Natural killer cell treated with Interleukin-12 subunit alpha and Interleukin-12 subunit beta and Interleukin-15 and Interleukin-18, amount 100 ng/mL, for 72 hours (primary cell): ENCODE measurements at regions not wholly inside any gene's neighbourhood (a gene's known extent, or its start where the extent isn't known, plus 50 kb on each side); places are given as distances from the start of the nearest gene placed in this dataset.
"Not testable (repeated sequence)": the region's sequence is repeated elsewhere in the genome, so short reads cannot be mapped to it uniquely, and the experiment has no call there.

Source experiments
- ATAC-seq, 2 donors: fragments of 150-1000 bp; cut with Tn5 transposase in 1 of 2; sonication (Bioruptor Pico), chemical (Tn5 transposase) in 1 of 2; 2 replicates each; pipeline ENCODE4 v1.10.0; 2021
- DNase-seq: peaks from one replicate; pipeline ENCODE4 v3.0.0; 2022; ENCODE audit warnings: low spot score
- H3K27ac Mint-ChIP-seq, 2 donors: 1 replicate in 1 of 2; 2 replicates in 1 of 2; pipeline ENCODE4 v1.8.0; 2022; ENCODE audit warnings: mixed read lengths in 2 of 2, mild to moderate bottlenecking in 1 of 2, moderate library complexity in 1 of 2
- H3K27me3 Mint-ChIP-seq, 2 donors: 1 replicate in 1 of 2; 2 replicates in 1 of 2; pipeline ENCODE4 v1.8.0; 2022; ENCODE audit warnings: mixed read lengths in 2 of 2
- H3K36me3 Mint-ChIP-seq: one replicate; pipeline ENCODE4 v1.8.0; 2022; ENCODE audit warnings: mixed read lengths
- H3K4me1 Mint-ChIP-seq, 2 donors: 1 replicate in 1 of 2; 2 replicates in 1 of 2; pipeline ENCODE4 v1.8.0; 2022; ENCODE audit warnings: low read depth in 2 of 2, mixed read lengths in 2 of 2, mild to moderate bottlenecking in 1 of 2
- H3K4me3 Mint-ChIP-seq: one replicate; pipeline ENCODE4 v1.8.0; 2022; ENCODE audit warnings: mixed read lengths
- H3K9me3 Mint-ChIP-seq: 2 replicates; pipeline ENCODE4 v1.8.0; 2022; ENCODE audit warnings: mixed read lengths

GRCh38 chr7:156006876-156007275, 194.6 kb upstream of the SHH start:
- not testable (repeated sequence) for H3K4me1 Mint-ChIP-seq, H3K4me3 Mint-ChIP-seq, DNase-seq, H3K36me3 Mint-ChIP-seq, H3K9me3 Mint-ChIP-seq, H3K27ac Mint-ChIP-seq, ATAC-seq, H3K27me3 Mint-ChIP-seq

- no peaks in the 10 kb centered on the region for H3K4me1 Mint-ChIP-seq
- H3K36me3 Mint-ChIP-seq: no peaks in the 10 kb centered on the region
These were observed 193.8 kb upstream of the SHH start for GRCh38 chr7:156006024-156006423.

GRCh38 chr7:156005202-156005691, 193.0 kb upstream of the SHH start:
- no peaks in the 10 kb centered on the region for H3K27me3 Mint-ChIP-seq
- no peak overlapping the region for H3K4me3 Mint-ChIP-seq
- no peaks in the 10 kb centered on the region for H3K36me3 Mint-ChIP-seq
- ATAC-seq: peak in 1 of 2 donors; percentile 13
- H3K4me1 Mint-ChIP-seq: no peaks in the 10 kb centered on the region
- DNase-seq: peak; percentile 45
- H3K9me3 Mint-ChIP-seq: no peaks in the 10 kb centered on the region
- H3K27ac Mint-ChIP-seq: no peak overlapping the region

More at GRCh38 chr7:156006024-156006423, 193.8 kb upstream of the SHH start:
- H3K27me3 Mint-ChIP-seq: no peaks in the 10 kb centered on the region
- no peak for ATAC-seq
- no peak overlapping the region for H3K27ac Mint-ChIP-seq
- H3K9me3 Mint-ChIP-seq: no peaks in the 10 kb centered on the region
- DNase-seq: no peak
- H3K4me3 Mint-ChIP-seq: no peak overlapping the region

- DNase-seq: no peak
- Mint-ChIP-seq H3K9me3 (no peaks in the 10 kb centered on the region), H3K27me3 (no peaks in the 10 kb centered on the region)
These were observed 192.3 kb upstream of the SHH start for GRCh38 chr7:156004265-156005201.

GRCh38 chr7:156003220-156004162, 191.2 kb upstream of the SHH start:
- Mint-ChIP-seq H3K36me3 (no peaks in the 10 kb centered on the region), H3K4me1 (no peaks in the 10 kb centered on the region), H3K27me3 (no peaks in the 10 kb centered on the region), H3K27ac (no peak overlapping the region), H3K4me3 (no peak overlapping the region), H3K9me3 (no peaks in the 10 kb centered on the region)
- ATAC-seq: no peak
- DNase-seq: no peak

More at GRCh38 chr7:156004265-156005201, 192.3 kb upstream of the SHH start:
- H3K27ac Mint-ChIP-seq: no peak overlapping the region
- no peaks in the 10 kb centered on the region for H3K4me1 Mint-ChIP-seq
- H3K36me3 Mint-ChIP-seq: no peaks in the 10 kb centered on the region
- no peak overlapping the region for H3K4me3 Mint-ChIP-seq
- ATAC-seq: peak in 1 of 2 donors; percentile 26

GRCh38 chr7:156002362-156003066, 190.3 kb upstream of the SHH start:
- no peak for ATAC-seq
- no peaks in the 10 kb centered on the region for H3K36me3 Mint-ChIP-seq
- H3K27me3 Mint-ChIP-seq: peaks cover 0 to 3% of the 10 kb centered on the region in 2 donors
- no peak for DNase-seq
- no peaks in the 10 kb centered on the region for H3K4me1 Mint-ChIP-seq
- H3K27ac Mint-ChIP-seq: no peak overlapping the region
- H3K4me3 Mint-ChIP-seq: no peak overlapping the region
- H3K9me3 Mint-ChIP-seq: no peaks in the 10 kb centered on the region

- DNase-seq (no peak), ATAC-seq (no peak)
- Mint-ChIP-seq H3K4me1 (peaks cover 0 to 3% of the 10 kb centered on the region in 2 donors), H3K27me3 (peaks cover 0 to 10% of the 10 kb centered on the region in 2 donors), H3K9me3 (no peaks in the 10 kb centered on the region), H3K27ac (no peak overlapping the region), H3K36me3 (no peaks in the 10 kb centered on the region), H3K4me3 (no peak overlapping the region)
These were observed 189.4 kb upstream of the SHH start for GRCh38 chr7:156001496-156002260.

GRCh38 chr7:156000601-156001396, 188.5 kb upstream of the SHH start:
- H3K27me3 Mint-ChIP-seq: peaks cover 0 to 10% of the 10 kb centered on the region in 2 donors
- peaks cover 0 to 3% of the 10 kb centered on the region in 2 donors for H3K4me1 Mint-ChIP-seq
- peak; percentile 42 for DNase-seq
- no peaks in the 10 kb centered on the region for H3K36me3 Mint-ChIP-seq
- no peak overlapping the region for H3K27ac Mint-ChIP-seq
- no peak overlapping the region for H3K4me3 Mint-ChIP-seq
- ATAC-seq: no peak
- H3K9me3 Mint-ChIP-seq: no peaks in the 10 kb centered on the region

GRCh38 chr7:155999631-156000489, 187.6 kb upstream of the SHH start:
- Mint-ChIP-seq H3K9me3 (no peaks in the 10 kb centered on the region), H3K4me3 (no peak overlapping the region), H3K4me1 (peaks cover 0 to 3% of the 10 kb centered on the region in 2 donors), H3K27ac (no peak overlapping the region), H3K36me3 (no peaks in the 10 kb centered on the region), H3K27me3 (peaks cover 2 to 10% of the 10 kb centered on the region in 2 donors)
- peak; percentile 58 for DNase-seq
- ATAC-seq: no peak

GRCh38 chr7:155998766-155999630, 186.7 kb upstream of the SHH start:
- Mint-ChIP-seq H3K9me3 (no peaks in the 10 kb centered on the region), H3K27me3 (peaks cover 10% of the 10 kb centered on the region in 2 donors), H3K4me3 (no peak overlapping the region), H3K4me1 (peaks cover 0 to 3% of the 10 kb centered on the region in 2 donors), H3K27ac (no peak overlapping the region), H3K36me3 (no peaks in the 10 kb centered on the region)
- ATAC-seq (no peak), DNase-seq (no peak)

- Mint-ChIP-seq H3K9me3 (no peaks in the 10 kb centered on the region), H3K27me3 (peaks cover 10 to 12% of the 10 kb centered on the region in 2 donors), H3K4me3 (no peak overlapping the region), H3K36me3 (no peaks in the 10 kb centered on the region), H3K27ac (no peak overlapping the region), H3K4me1 (peaks cover 0 to 3% of the 10 kb centered on the region in 2 donors)
- peak; percentile 48 for DNase-seq
- no peak for ATAC-seq
These were observed 186.0 kb upstream of the SHH start for GRCh38 chr7:155998328-155998691.
